Suprapubic skin (tissue), 3 donors: ENCODE measurements at regions not wholly inside any gene's neighbourhood (a gene's known extent, or its start where the extent isn't known, plus 50 kb on each side); places are given as distances from the start of the nearest gene placed in this dataset.

Source experiments
- CTCF ChIP-seq, 2 donors: fragments of 200-600 bp in 1 of 2; fragments of 450-650 bp in 1 of 2; sonication (generic) in 1 of 2; IDR thresholded peaks; one replicate each; pipeline ENCODE4 v1.5.1; 2016 to 2019; ENCODE audit warnings: antibody characterized with exemption in 2 of 2, mild to moderate bottlenecking in 1 of 2, moderate library complexity in 1 of 2
- POLR2A ChIP-seq, 2 donors: fragments of 450-650 bp; IDR thresholded peaks; one replicate each; pipeline ENCODE4 v1.6.1; 2017; ENCODE audit warnings: antibody characterized with exemption in 2 of 2, mild to moderate bottlenecking in 2 of 2, moderate library complexity in 2 of 2

GRCh38 chr4:15233264-15233597 lies 194.6 kb upstream of the C1QTNF7 start:
- TF ChIP-seq POLR2A (IDR thresholded peaks at IDR 0.05): no peak
- no peak for TF ChIP-seq CTCF (IDR thresholded peaks at IDR 0.05)
